ENCODE measurements at regions not wholly inside any gene's neighbourhood (a gene's known extent, or its start where the extent isn't known, plus 50 kb on each side); places are given as distances from the start of the nearest gene placed in this dataset.

- no peak for DNase-seq (ENCODE audit: low read depth)
- no peak for TF ChIP-seq CTCF (IDR thresholded peaks at IDR 0.05; ENCODE audit: control insufficient read depth, insufficient read depth, low read depth, low read length, missing control alignments)
- H3K4me3 ChIP-seq (ENCODE audit: control insufficient read depth, low read depth, low read length) = no peak overlapping the region
Measured at GRCh38 chr1:82901118-82901517, 1097.8 kb downstream of the TTLL7 start.

- DNase-seq (ENCODE audit: low read depth) = no peak
- no peak overlapping the region for H3K4me3 ChIP-seq (ENCODE audit: control insufficient read depth, low read depth, low read length)
- TF ChIP-seq CTCF (IDR thresholded peaks at IDR 0.05; ENCODE audit: control insufficient read depth, insufficient read depth, low read depth, low read length, missing control alignments) = no peak
Measured at GRCh38 chr1:82899017-82899416, 1098.3 kb downstream of the ADGRL2 start.

GRCh38 chr1:82897549-82897948 lies 1096.8 kb downstream of the ADGRL2 start:
- no peak for DNase-seq (ENCODE audit: low read depth)
- no peak overlapping the region for H3K4me3 ChIP-seq (ENCODE audit: control insufficient read depth, low read depth, low read length)
- TF ChIP-seq CTCF (IDR thresholded peaks at IDR 0.05; ENCODE audit: control insufficient read depth, insufficient read depth, low read depth, low read length, missing control alignments) = no peak

GRCh38 chr1:82896036-82896435 lies 1095.3 kb downstream of the ADGRL2 start:
- no peak for DNase-seq (ENCODE audit: low read depth)
- H3K4me3 ChIP-seq (ENCODE audit: control insufficient read depth, low read depth, low read length) = no peak overlapping the region
- TF ChIP-seq CTCF (IDR thresholded peaks at IDR 0.05; ENCODE audit: control insufficient read depth, insufficient read depth, low read depth, low read length, missing control alignments) = no peak

- TF ChIP-seq CTCF (IDR thresholded peaks at IDR 0.05; ENCODE audit: control insufficient read depth, insufficient read depth, low read depth, low read length, missing control alignments) = no peak
- no peak overlapping the region for H3K4me3 ChIP-seq (ENCODE audit: control insufficient read depth, low read depth, low read length)
- no peak for DNase-seq (ENCODE audit: low read depth)
Measured at GRCh38 chr1:82894635-82895034, 1093.9 kb downstream of the ADGRL2 start.

GRCh38 chr1:82893712-82894470 lies 1093.2 kb downstream of the ADGRL2 start:
- no peak overlapping the region for H3K4me3 ChIP-seq (ENCODE audit: control insufficient read depth, low read depth, low read length)
- no peak for TF ChIP-seq CTCF (IDR thresholded peaks at IDR 0.05; ENCODE audit: control insufficient read depth, insufficient read depth, low read depth, low read length, missing control alignments)
- no peak for DNase-seq (ENCODE audit: low read depth)
